RWPE1 (cell line): ENCODE measurements at regions not wholly inside any gene's neighbourhood (a gene's known extent, or its start where the extent isn't known, plus 50 kb on each side); places are given as distances from the start of the nearest gene placed in this dataset.

Experiments
- CTCF ChIA-PET: fragments of 350-600 bp; sonication (Branson Sonifier 250); formaldehyde crosslinking; extraction: SDS; loops from one replicate; lab custom pipeline; 2021; lab: Yijun Ruan, JAX
- POLR2A ChIA-PET: fragments of 400-600 bp; formaldehyde crosslinking; extraction: SDS; loops from one replicate; lab custom pipeline; 2020; ENCODE audit warnings: antibody characterized with exemption; ENCODE audit not compliant: low non-redundant PET; lab: Yijun Ruan, JAX
- DNase-seq: peaks from one replicate; pipeline ENCODE4 v3.0.0; 2012; ENCODE audit warnings: low spot score
- H3K27ac ChIP-seq: fragments of 450-650 bp; 2 replicates; pipeline ENCODE4 v1.5.1; 2017
- CTCF ChIP-seq: fragments of 450-650 bp; conservative IDR thresholded peaks from 2 replicates; pipeline ENCODE4 v1.5.1; 2017; ENCODE audit warnings: low read depth, mild to moderate bottlenecking

- DNase-seq: no peak
- TF ChIP-seq CTCF: no peak
- no peak overlapping the region for H3K27ac ChIP-seq
- ChIA-PET CTCF (no interaction called here), POLR2A (no interaction called here)
Measured at GRCh38 chr12:61524851-61525250, 735.4 kb upstream of the USP15 start.

GRCh38 chr12:61525331-61525730, 734.9 kb upstream of the USP15 start:
- no peak for TF ChIP-seq CTCF
- ChIA-PET CTCF (no interaction called here), POLR2A (no interaction called here)
- H3K27ac ChIP-seq: no peak overlapping the region
- no peak for DNase-seq

- POLR2A ChIA-PET: no interaction called here
- no peak for DNase-seq
- CTCF ChIA-PET: no interaction called here
- H3K27ac ChIP-seq: no peak overlapping the region
- no peak for TF ChIP-seq CTCF
Measured at GRCh38 chr12:61530456-61530855, 729.7 kb upstream of the USP15 start.

GRCh38 chr12:61531195-61531594, 729.0 kb upstream of the USP15 start:
- ChIA-PET POLR2A (no interaction called here), CTCF (no interaction called here)
- DNase-seq: no peak
- TF ChIP-seq CTCF: no peak
- no peak overlapping the region for H3K27ac ChIP-seq

- POLR2A ChIA-PET: no interaction called here
- DNase-seq: no peak
Measured at GRCh38 chr12:61536117-61536516, 724.1 kb upstream of the USP15 start.

GRCh38 chr12:61536525-61536924, 723.7 kb upstream of the USP15 start:
- no peak overlapping the region for H3K27ac ChIP-seq
- CTCF ChIA-PET: interaction anchor here (0.6 kb wide), 1 partner anchor 143 kb away, joined by 6 read pairs; no protein-coding TSS in a partner anchor
- no peak for DNase-seq
- no peak for TF ChIP-seq CTCF
- POLR2A ChIA-PET: no interaction called here

More at GRCh38 chr12:61536117-61536516, 724.1 kb upstream of the USP15 start:
- CTCF ChIA-PET: interaction anchor here (0.6 kb wide), 1 partner anchor 143 kb away, joined by 6 read pairs; no protein-coding TSS in a partner anchor
- no peak for TF ChIP-seq CTCF
- H3K27ac ChIP-seq: no peak overlapping the region
